Lower leg skin (tissue), 3 donors: ENCODE measurements at regions not wholly inside any gene's neighbourhood (a gene's known extent, or its start where the extent isn't known, plus 50 kb on each side); places are given as distances from the start of the nearest gene placed in this dataset.

ENCODE experiments used
- POLR2A ChIP-seq, 2 donors: fragments of 450-650 bp; IDR thresholded peaks; one replicate each; pipeline ENCODE4 v1.6.1; 2016 to 2017; ENCODE audit warnings: antibody characterized with exemption in 2 of 2, mild to moderate bottlenecking in 1 of 2, moderate library complexity in 1 of 2
- TF ChIP-seq, protein P1 (sequence below), 3 donors: fragments of 450-650 bp; IDR thresholded peaks; one replicate each; pipeline ENCODE4 v1.5.1; 2016; ENCODE audit warnings: antibody characterized with exemption in 3 of 3, mild to moderate bottlenecking in 3 of 3, moderate library complexity in 2 of 3

DNA sequence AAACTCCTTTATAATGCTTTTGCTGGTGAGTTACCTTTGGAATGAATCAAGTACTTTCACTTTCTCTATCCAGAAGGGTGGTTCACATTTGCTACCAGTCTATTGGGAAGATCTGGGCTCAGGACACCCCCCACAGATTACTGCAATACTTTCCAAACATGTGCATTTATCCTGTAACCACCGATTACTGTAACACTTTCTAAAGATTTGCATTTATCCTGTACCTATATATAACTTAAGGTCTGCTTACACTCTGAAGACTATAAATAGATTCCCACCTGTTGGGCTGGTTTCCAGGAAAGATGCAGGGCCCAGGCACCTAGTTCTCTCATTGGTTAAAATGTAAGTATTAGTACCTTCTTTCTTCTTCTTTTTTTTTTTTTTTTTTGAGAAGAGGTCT lies 113.0 kb upstream of the NEDD4L start:
- TF ChIP-seq, protein P1, sequence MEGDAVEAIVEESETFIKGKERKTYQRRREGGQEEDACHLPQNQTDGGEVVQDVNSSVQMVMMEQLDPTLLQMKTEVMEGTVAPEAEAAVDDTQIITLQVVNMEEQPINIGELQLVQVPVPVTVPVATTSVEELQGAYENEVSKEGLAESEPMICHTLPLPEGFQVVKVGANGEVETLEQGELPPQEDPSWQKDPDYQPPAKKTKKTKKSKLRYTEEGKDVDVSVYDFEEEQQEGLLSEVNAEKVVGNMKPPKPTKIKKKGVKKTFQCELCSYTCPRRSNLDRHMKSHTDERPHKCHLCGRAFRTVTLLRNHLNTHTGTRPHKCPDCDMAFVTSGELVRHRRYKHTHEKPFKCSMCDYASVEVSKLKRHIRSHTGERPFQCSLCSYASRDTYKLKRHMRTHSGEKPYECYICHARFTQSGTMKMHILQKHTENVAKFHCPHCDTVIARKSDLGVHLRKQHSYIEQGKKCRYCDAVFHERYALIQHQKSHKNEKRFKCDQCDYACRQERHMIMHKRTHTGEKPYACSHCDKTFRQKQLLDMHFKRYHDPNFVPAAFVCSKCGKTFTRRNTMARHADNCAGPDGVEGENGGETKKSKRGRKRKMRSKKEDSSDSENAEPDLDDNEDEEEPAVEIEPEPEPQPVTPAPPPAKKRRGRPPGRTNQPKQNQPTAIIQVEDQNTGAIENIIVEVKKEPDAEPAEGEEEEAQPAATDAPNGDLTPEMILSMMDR (IDR thresholded peaks at IDR 0.05), result no peak
- no peak for TF ChIP-seq POLR2A (IDR thresholded peaks at IDR 0.05)
